Gastrocnemius medialis (tissue), 4 donors: ENCODE measurements at regions not wholly inside any gene's neighbourhood (a gene's known extent, or its start where the extent isn't known, plus 50 kb on each side); places are given as distances from the start of the nearest gene placed in this dataset.

Experiments
- ATAC-seq, 2 donors: fragments of 150-250 bp; one replicate each; pipeline ENCODE4 v1.9.1; 2016
- DNase-seq, 2 donors: peaks; one replicate each; pipeline ENCODE4 v3.0.0-alpha.2; 2019
- H3K27ac ChIP-seq, 4 donors: fragments of 200-600 bp; sonication (generic); 1 replicate in 1 of 4; 2 replicates in 3 of 4; pipeline ENCODE4 v1.5.1; 2016 to 2018; ENCODE audit warnings: mild to moderate bottlenecking in 2 of 4, moderate library complexity in 1 of 4
- H3K27me3 ChIP-seq, 3 donors: fragments of 200-600 bp; sonication (generic) in 2 of 3; 1 replicate in 1 of 3; 2 replicates in 2 of 3; pipeline versions ENCODE4 v1.5.1 to v1.6.0; 2016 to 2019; ENCODE audit warnings: mild to moderate bottlenecking in 1 of 3, moderate library complexity in 1 of 3
- H3K36me3 ChIP-seq, 2 donors: fragments of 200-600 bp; sonication (generic) in 1 of 2; one replicate each; pipeline ENCODE4 v1.5.1; 2017 to 2018
- H3K4me1 ChIP-seq, 2 donors: fragments of 200-600 bp; sonication (generic) in 1 of 2; one replicate each; pipeline ENCODE4 v1.5.1; 2016 to 2017; ENCODE audit warnings: mild to moderate bottlenecking in 2 of 2
- H3K4me3 ChIP-seq, 4 donors: fragments of 200-600 bp; sonication (generic) in 3 of 4; 1 replicate in 1 of 4; 2 replicates in 3 of 4; pipeline ENCODE4 v1.5.1; 2016 to 2019; ENCODE audit warnings: mild to moderate bottlenecking in 2 of 4
- H3K9me3 ChIP-seq, 3 donors: fragments of 200-600 bp; sonication (generic) in 2 of 3; 1 replicate in 1 of 3; 2 replicates in 2 of 3; pipeline ENCODE4 v1.5.1; 2016 to 2019
- CTCF ChIP-seq, 5 experiments: fragments of 450-650 bp in 3 of 5; fragments of 200-600 bp in 2 of 5; sonication (generic) in 2 of 5; IDR thresholded peaks in 4 of 5; conservative IDR thresholded peaks in 1 of 5; 1 replicate in 4 of 5; 2 replicates in 1 of 5; pipeline ENCODE4 v1.5.1; 2016 to 2019; ENCODE audit warnings: antibody characterized with exemption in 5 of 5, mild to moderate bottlenecking in 3 of 5, moderate library complexity in 3 of 5
- POLR2A ChIP-seq, 2 donors: fragments of 450-650 bp; IDR thresholded peaks; one replicate each; pipeline ENCODE4 v1.6.1; 2017; ENCODE audit warnings: antibody characterized with exemption in 2 of 2, mild to moderate bottlenecking in 2 of 2, moderate library complexity in 2 of 2
- in situ Hi-C, 4 donors: fragments of 200-750 bp; cut with MboI; loops; one replicate each; pipeline versions ENCODE4 v1.15.0 to v1.8.0; 2017; ENCODE audit warnings: low sequenced_read_pairs in 4 of 4
- intact Hi-C: fragments of 100-400 bp; cut with DNase I; formaldehyde crosslinking; loops from one replicate; pipeline ENCODE4 v1.15.1; 2023; ENCODE audit warnings: low total_unique reads

- Histone ChIP-seq H3K27me3 (no peaks in the 10 kb centered on the region), H3K36me3 (no peaks in the 10 kb centered on the region), H3K4me1 (peaks cover 0 to 2% of the 10 kb centered on the region in 2 donors), H3K27ac (no peak overlapping the region), H3K4me3 (no peak overlapping the region), H3K9me3 (no peaks in the 10 kb centered on the region)
- DNase-seq (no peak), ATAC-seq (no peak)
- intact Hi-C loops (no loop called here), in situ Hi-C loops (no loop called here)
- TF ChIP-seq CTCF (IDR thresholded peaks at IDR 0.05 in 4 of 5, conservative IDR thresholded peaks at IDR 0.05 in 1 of 5): no peak
- no peak for TF ChIP-seq POLR2A (IDR thresholded peaks at IDR 0.05)
Measured at GRCh38 chr2:217098435-217098834, 238.6 kb upstream of the TNP1 start.

- DNase-seq (no peak), ATAC-seq (no peak)
- Histone ChIP-seq H3K9me3 (no peaks in the 10 kb centered on the region), H3K36me3 (no peaks in the 10 kb centered on the region), H3K4me3 (no peak overlapping the region), H3K27me3 (no peaks in the 10 kb centered on the region), H3K4me1 (peaks cover 0 to 2% of the 10 kb centered on the region in 2 donors), H3K27ac (no peak overlapping the region)
- no peak for TF ChIP-seq CTCF (IDR thresholded peaks at IDR 0.05 in 4 of 5, conservative IDR thresholded peaks at IDR 0.05 in 1 of 5)
- no peak for TF ChIP-seq POLR2A (IDR thresholded peaks at IDR 0.05)
- in situ Hi-C loops (no loop called here), intact Hi-C loops (no loop called here)
Measured at GRCh38 chr2:217097346-217097745, 237.5 kb upstream of the TNP1 start.

GRCh38 chr2:217096474-217097225 is 236.8 kb upstream of the TNP1 start:
- Histone ChIP-seq H3K27me3 (no peaks in the 10 kb centered on the region), H3K4me3 (no peak overlapping the region), H3K4me1 (peaks cover 0 to 2% of the 10 kb centered on the region in 2 donors), H3K9me3 (no peaks in the 10 kb centered on the region), H3K36me3 (no peaks in the 10 kb centered on the region), H3K27ac (no peak overlapping the region)
- intact Hi-C loops: no loop called here
- no peak for DNase-seq
- ATAC-seq: no peak
- in situ Hi-C loops: no loop called here
- TF ChIP-seq CTCF (IDR thresholded peaks at IDR 0.05 in 4 of 5, conservative IDR thresholded peaks at IDR 0.05 in 1 of 5) (no peak), POLR2A (IDR thresholded peaks at IDR 0.05) (no peak)

GRCh38 chr2:217095511-217096205 is 235.8 kb upstream of the TNP1 start:
- in situ Hi-C loops: no loop called here
- TF ChIP-seq CTCF (IDR thresholded peaks at IDR 0.05 in 4 of 5, conservative IDR thresholded peaks at IDR 0.05 in 1 of 5) (no peak), POLR2A (IDR thresholded peaks at IDR 0.05) (no peak)
- ATAC-seq: no peak

More at GRCh38 chr2:217095511-217096205, 235.8 kb upstream of the TNP1 start:
- Histone ChIP-seq H3K36me3 (no peaks in the 10 kb centered on the region), H3K9me3 (no peaks in the 10 kb centered on the region), H3K4me3 (no peak overlapping the region), H3K4me1 (peaks cover 0 to 2% of the 10 kb centered on the region in 2 donors), H3K27me3 (no peaks in the 10 kb centered on the region), H3K27ac (no peak overlapping the region)
- intact Hi-C loops: no loop called here
- no peak for DNase-seq
